Thyroid gland (tissue), 4 donors: ENCODE measurements at regions not wholly inside any gene's neighbourhood (a gene's known extent, or its start where the extent isn't known, plus 50 kb on each side); places are given as distances from the start of the nearest gene placed in this dataset.

Experiments
- DNase-seq, 2 donors: peaks; one replicate each; pipeline ENCODE4 v3.0.0-alpha.2; 2019
- H3K27ac ChIP-seq, 3 donors: fragments of 200-600 bp; sonication (generic); 1 replicate in 2 of 3; 2 replicates in 1 of 3; pipeline ENCODE4 v1.5.1; 2016 to 2019; ENCODE audit warnings: mild to moderate bottlenecking in 1 of 3, moderate library complexity in 1 of 3
- H3K27me3 ChIP-seq: fragments of 200-600 bp; sonication (generic); one replicate; pipeline ENCODE4 v1.5.1; 2019
- H3K36me3 ChIP-seq, 2 donors: fragments of 200-600 bp; sonication (generic); one replicate each; pipeline ENCODE4 v1.5.1; 2016 to 2019
- H3K4me1 ChIP-seq, 2 donors: fragments of 200-600 bp; sonication (generic); one replicate each; pipeline ENCODE4 v1.5.1; 2017 to 2019
- H3K4me3 ChIP-seq, 3 donors: fragments of 200-600 bp; sonication (generic); replicated peaks in 1 of 3; 1 replicate in 2 of 3; 2 replicates in 1 of 3; pipeline ENCODE4 v1.5.1; 2016; ENCODE audit warnings: mild to moderate bottlenecking in 1 of 3
- H3K9me3 ChIP-seq: fragments of 200-600 bp; sonication (generic); one replicate; pipeline ENCODE4 v1.5.1; 2017
- CTCF ChIP-seq, 6 experiments: fragments of 200-600 bp in 3 of 6; fragments of 450-650 bp in 3 of 6; sonication (generic) in 3 of 6; IDR thresholded peaks; one replicate each; pipeline ENCODE4 v1.5.1; 2016 to 2019; ENCODE audit warnings: antibody characterized with exemption in 6 of 6, mild to moderate bottlenecking in 2 of 6, inconsistent platforms in 1 of 6, moderate library complexity in 1 of 6
- POLR2A ChIP-seq, 2 donors: fragments of 450-650 bp; IDR thresholded peaks; one replicate each; pipeline ENCODE4 v1.6.1; 2017; ENCODE audit warnings: antibody characterized with exemption in 2 of 2, mild to moderate bottlenecking in 2 of 2, moderate library complexity in 1 of 2
- WGBS, 2 donors: methylation state at CpG; one replicate each; pipeline ENCODE4 v1.1.5; 2017; 5-methylcytosine and 5-hydroxymethylcytosine counted together
- intact Hi-C: fragments of 100-400 bp; cut with DNase I; formaldehyde crosslinking; loops from one replicate; pipeline ENCODE4 v1.15.1; 2023

- H3K36me3 ChIP-seq: no peaks in the 10 kb centered on the region
- no peak overlapping the region for H3K27ac ChIP-seq
- no peaks in the 10 kb centered on the region for H3K27me3 ChIP-seq
- TF ChIP-seq POLR2A (IDR thresholded peaks at IDR 0.05) (no peak), CTCF (IDR thresholded peaks at IDR 0.05) (no peak)
- no peak overlapping the region for H3K4me3 ChIP-seq
- peaks cover 0 to 6% of the 10 kb centered on the region in 2 donors for H3K4me1 ChIP-seq
- WGBS, 2 donors: 91 to 96% methylated on average over 2 of the region's 2 CpGs
- intact Hi-C loops: no loop called here
- no peaks in the 10 kb centered on the region for H3K9me3 ChIP-seq
- no peak for DNase-seq
Observed at GRCh38 chr3:4223777-4224176, 79.4 kb upstream of the SETMAR start.

GRCh38 chr3:4224331-4224730 is 78.8 kb upstream of the SETMAR start:
- Histone ChIP-seq H3K9me3 (no peaks in the 10 kb centered on the region), H3K27ac (no peak overlapping the region), H3K4me1 (peaks cover 0 to 6% of the 10 kb centered on the region in 2 donors), H3K4me3 (no peak overlapping the region), H3K36me3 (no peaks in the 10 kb centered on the region), H3K27me3 (no peaks in the 10 kb centered on the region)
- TF ChIP-seq CTCF (IDR thresholded peaks at IDR 0.05) (no peak), POLR2A (IDR thresholded peaks at IDR 0.05) (no peak)
- no peak for DNase-seq
- intact Hi-C loops: no loop called here

- TF ChIP-seq POLR2A (IDR thresholded peaks at IDR 0.05) (no peak), CTCF (IDR thresholded peaks at IDR 0.05) (no peak)
- H3K4me1 ChIP-seq: peaks cover 0 to 3% of the 10 kb centered on the region in 2 donors
- H3K27me3 ChIP-seq: no peaks in the 10 kb centered on the region
- no peak overlapping the region for H3K27ac ChIP-seq
- DNase-seq: no peak
- no peaks in the 10 kb centered on the region for H3K36me3 ChIP-seq
- intact Hi-C loops: no loop called here
- H3K9me3 ChIP-seq: no peaks in the 10 kb centered on the region
- H3K4me3 ChIP-seq: no peak overlapping the region
Observed at GRCh38 chr3:4225005-4225471, 78.1 kb upstream of the SETMAR start.

GRCh38 chr3:4228295-4228694 is 74.9 kb upstream of the SETMAR start:
- no peaks in the 10 kb centered on the region for H3K4me1 ChIP-seq
- intact Hi-C loops: no loop called here
- no peaks in the 10 kb centered on the region for H3K9me3 ChIP-seq
- no peak overlapping the region for H3K4me3 ChIP-seq
- TF ChIP-seq CTCF (IDR thresholded peaks at IDR 0.05) (no peak), POLR2A (IDR thresholded peaks at IDR 0.05) (no peak)
- WGBS, 2 donors: 84 to 98% methylated on average over 2 of the region's 2 CpGs
- H3K27me3 ChIP-seq: no peaks in the 10 kb centered on the region
- no peak overlapping the region for H3K27ac ChIP-seq
- no peaks in the 10 kb centered on the region for H3K36me3 ChIP-seq
- DNase-seq: no peak

GRCh38 chr3:4231041-4231440 is 72.1 kb upstream of the SETMAR start:
- Histone ChIP-seq H3K27me3 (no peaks in the 10 kb centered on the region), H3K27ac (no peak overlapping the region), H3K4me1 (no peaks in the 10 kb centered on the region), H3K36me3 (no peaks in the 10 kb centered on the region), H3K4me3 (no peak overlapping the region), H3K9me3 (no peaks in the 10 kb centered on the region)
- intact Hi-C loops: no loop called here
- no peak for DNase-seq
- TF ChIP-seq POLR2A (IDR thresholded peaks at IDR 0.05) (no peak), CTCF (IDR thresholded peaks at IDR 0.05) (no peak)
- WGBS, 2 donors: 82% methylated on average over 4 of the region's 4 CpGs
